ENCODE measurements at regions not wholly inside any gene's neighbourhood (a gene's known extent, or its start where the extent isn't known, plus 50 kb on each side); places are given as distances from the start of the nearest gene placed in this dataset.

DNA sequence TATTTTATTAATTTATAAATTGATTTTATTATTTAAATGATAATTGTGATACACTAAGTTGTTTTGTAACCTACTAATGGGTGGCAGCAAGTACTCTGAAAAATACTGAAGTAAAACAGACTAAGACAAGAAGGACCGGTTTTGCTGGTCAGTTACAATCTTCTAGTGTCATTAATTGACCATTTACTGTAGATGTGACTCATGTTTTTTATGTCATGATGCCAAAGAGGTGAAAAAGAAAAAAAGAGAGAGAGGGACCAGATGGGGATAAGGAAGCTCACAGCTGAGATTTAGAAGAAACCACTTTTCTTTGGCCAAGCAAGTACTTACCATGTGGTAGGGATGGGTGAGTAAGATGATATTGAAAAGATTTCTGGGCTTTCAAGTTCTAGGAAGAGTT is 955.8 kb upstream of the LRRTM1 start:
- H3K4me1 ChIP-seq (ENCODE audit: control insufficient read depth in 2 of 3, insufficient read depth in 2 of 3, low read depth in 1 of 3, low read length in 3 of 3), result no peaks in the 10 kb centered on the region
- H3K27ac ChIP-seq (ENCODE audit: low read depth in 2 of 2, low read length in 2 of 2), result no peak overlapping the region
- H3K9me3 ChIP-seq (ENCODE audit: control insufficient read depth in 2 of 3, insufficient read depth in 1 of 3, low read length in 3 of 3), result no peaks in the 10 kb centered on the region
- DNase-seq (no peak), FAIRE-seq (no peak)
- H3K9ac ChIP-seq (ENCODE audit: low read length in 3 of 3), result no peak overlapping the region
- TF ChIP-seq, protein P1, sequence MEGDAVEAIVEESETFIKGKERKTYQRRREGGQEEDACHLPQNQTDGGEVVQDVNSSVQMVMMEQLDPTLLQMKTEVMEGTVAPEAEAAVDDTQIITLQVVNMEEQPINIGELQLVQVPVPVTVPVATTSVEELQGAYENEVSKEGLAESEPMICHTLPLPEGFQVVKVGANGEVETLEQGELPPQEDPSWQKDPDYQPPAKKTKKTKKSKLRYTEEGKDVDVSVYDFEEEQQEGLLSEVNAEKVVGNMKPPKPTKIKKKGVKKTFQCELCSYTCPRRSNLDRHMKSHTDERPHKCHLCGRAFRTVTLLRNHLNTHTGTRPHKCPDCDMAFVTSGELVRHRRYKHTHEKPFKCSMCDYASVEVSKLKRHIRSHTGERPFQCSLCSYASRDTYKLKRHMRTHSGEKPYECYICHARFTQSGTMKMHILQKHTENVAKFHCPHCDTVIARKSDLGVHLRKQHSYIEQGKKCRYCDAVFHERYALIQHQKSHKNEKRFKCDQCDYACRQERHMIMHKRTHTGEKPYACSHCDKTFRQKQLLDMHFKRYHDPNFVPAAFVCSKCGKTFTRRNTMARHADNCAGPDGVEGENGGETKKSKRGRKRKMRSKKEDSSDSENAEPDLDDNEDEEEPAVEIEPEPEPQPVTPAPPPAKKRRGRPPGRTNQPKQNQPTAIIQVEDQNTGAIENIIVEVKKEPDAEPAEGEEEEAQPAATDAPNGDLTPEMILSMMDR (IDR thresholded peaks at IDR 0.05; ENCODE audit: borderline replicate concordance, extremely low read depth, insufficient read depth), result no peak
- intact Hi-C loops (cut with DNase I), result no loop called here
- H3K36me3 ChIP-seq (ENCODE audit: control insufficient read depth in 2 of 3, insufficient read depth in 3 of 3, low read length in 3 of 3), result no peaks in the 10 kb centered on the region
- no peak overlapping the region for H3K4me3 ChIP-seq (ENCODE audit: low read length in 3 of 3)
- H3K27me3 ChIP-seq (ENCODE audit: control insufficient read depth, insufficient read depth, low read length), result no peaks in the 10 kb centered on the region

DNA sequence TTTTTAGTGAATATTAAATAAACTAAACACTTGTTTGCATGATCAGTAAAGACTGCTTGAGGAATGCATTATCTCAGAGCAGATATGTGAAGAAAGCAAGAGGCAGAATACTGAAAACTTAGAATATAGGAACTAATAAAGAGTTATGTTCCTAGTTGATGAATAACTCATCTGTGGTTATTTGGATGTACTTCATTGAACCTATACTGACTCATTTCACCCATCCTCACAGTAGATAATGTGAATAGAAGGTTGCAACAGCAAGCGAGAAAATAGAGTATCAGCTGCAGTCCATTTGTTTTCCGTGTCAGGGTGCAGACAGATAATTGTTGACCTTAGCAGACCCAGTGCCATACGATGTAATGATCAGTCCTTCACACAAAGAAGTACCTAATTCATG is 945.7 kb upstream of the LRRTM1 start:
- intact Hi-C loops (cut with DNase I), result no loop called here
- no peaks in the 10 kb centered on the region for H3K4me1 ChIP-seq (ENCODE audit: control insufficient read depth in 2 of 3, insufficient read depth in 2 of 3, low read depth in 1 of 3, low read length in 3 of 3)
- no peaks in the 10 kb centered on the region for H3K36me3 ChIP-seq (ENCODE audit: control insufficient read depth in 2 of 3, insufficient read depth in 3 of 3, low read length in 3 of 3)
- H3K27me3 ChIP-seq (ENCODE audit: control insufficient read depth, insufficient read depth, low read length), result no peaks in the 10 kb centered on the region
- no peak overlapping the region for H3K9ac ChIP-seq (ENCODE audit: low read length in 3 of 3)
- H3K9me3 ChIP-seq (ENCODE audit: control insufficient read depth in 2 of 3, insufficient read depth in 1 of 3, low read length in 3 of 3), result no peaks in the 10 kb centered on the region
- H3K27ac ChIP-seq (ENCODE audit: low read depth in 2 of 2, low read length in 2 of 2), result no peak overlapping the region
- TF ChIP-seq, protein P1 (IDR thresholded peaks at IDR 0.05; ENCODE audit: borderline replicate concordance, extremely low read depth, insufficient read depth), result no peak
- no peak overlapping the region for H3K4me3 ChIP-seq (ENCODE audit: low read length in 3 of 3)
- FAIRE-seq, result no peak
- DNase-seq, result no peak

DNA sequence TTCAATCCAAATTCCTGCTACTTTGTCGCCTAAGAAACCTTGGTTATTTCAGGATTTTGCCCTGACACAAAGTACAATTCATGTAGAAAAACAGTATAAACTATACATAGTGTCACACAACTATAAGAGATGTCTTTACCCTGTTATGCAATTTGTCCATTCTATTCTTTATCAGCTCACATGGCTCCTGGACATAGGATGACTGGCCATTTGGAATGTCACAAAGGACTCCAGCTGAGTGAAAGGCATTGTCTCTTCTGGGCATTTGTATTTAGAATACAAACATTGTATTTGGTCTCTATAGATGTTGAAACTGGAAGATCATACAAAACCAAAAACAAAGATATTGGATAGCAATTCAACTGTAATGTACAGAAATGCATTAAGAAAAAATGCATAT is 944.6 kb upstream of the LRRTM1 start:
- Histone ChIP-seq H3K9me3 (ENCODE audit: control insufficient read depth in 2 of 3, insufficient read depth in 1 of 3, low read length in 3 of 3) (no peaks in the 10 kb centered on the region), H3K27me3 (ENCODE audit: control insufficient read depth, insufficient read depth, low read length) (no peaks in the 10 kb centered on the region), H3K27ac (ENCODE audit: low read depth in 2 of 2, low read length in 2 of 2) (no peak overlapping the region), H3K4me3 (ENCODE audit: low read length in 3 of 3) (no peak overlapping the region), H3K9ac (ENCODE audit: low read length in 3 of 3) (no peak overlapping the region), H3K36me3 (ENCODE audit: control insufficient read depth in 2 of 3, insufficient read depth in 3 of 3, low read length in 3 of 3) (no peaks in the 10 kb centered on the region), H3K4me1 (ENCODE audit: control insufficient read depth in 2 of 3, insufficient read depth in 2 of 3, low read depth in 1 of 3, low read length in 3 of 3) (no peaks in the 10 kb centered on the region)
- no peak for DNase-seq
- intact Hi-C loops (cut with DNase I), result no loop called here
- FAIRE-seq, result no peak
- TF ChIP-seq, protein P1 (IDR thresholded peaks at IDR 0.05; ENCODE audit: borderline replicate concordance, extremely low read depth, insufficient read depth), result no peak

DNA sequence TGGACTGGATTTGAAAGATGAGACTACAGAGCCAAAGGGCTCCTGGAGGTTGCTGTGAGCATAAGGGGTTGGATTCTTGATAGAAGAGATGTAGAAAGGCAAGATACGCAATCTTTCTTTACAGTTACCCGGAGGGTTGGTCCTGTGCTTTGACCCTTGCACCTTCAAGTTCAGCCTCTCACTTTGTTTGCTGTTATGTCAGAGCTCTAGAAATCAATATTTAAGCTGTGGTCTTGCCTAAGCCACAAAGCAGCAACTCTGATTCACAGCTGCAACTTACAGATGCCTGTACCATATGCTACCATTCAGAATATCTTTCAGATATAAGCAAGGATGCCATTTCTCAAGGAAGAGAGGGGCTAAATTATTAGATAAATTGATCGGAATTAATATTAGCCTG is 943.1 kb upstream of the LRRTM1 start:
- DNase-seq, result no peak
- H3K27me3 ChIP-seq (ENCODE audit: control insufficient read depth, insufficient read depth, low read length), result no peaks in the 10 kb centered on the region
- no peaks in the 10 kb centered on the region for H3K9me3 ChIP-seq (ENCODE audit: control insufficient read depth in 2 of 3, insufficient read depth in 1 of 3, low read length in 3 of 3)
- H3K27ac ChIP-seq (ENCODE audit: low read depth in 2 of 2, low read length in 2 of 2), result no peak overlapping the region
- H3K36me3 ChIP-seq (ENCODE audit: control insufficient read depth in 2 of 3, insufficient read depth in 3 of 3, low read length in 3 of 3), result no peaks in the 10 kb centered on the region
- intact Hi-C loops (cut with DNase I), result no loop called here
- TF ChIP-seq, protein P1 (IDR thresholded peaks at IDR 0.05; ENCODE audit: borderline replicate concordance, extremely low read depth, insufficient read depth), result no peak
- FAIRE-seq, result no peak
- no peak overlapping the region for H3K9ac ChIP-seq (ENCODE audit: low read length in 3 of 3)
- no peaks in the 10 kb centered on the region for H3K4me1 ChIP-seq (ENCODE audit: control insufficient read depth in 2 of 3, insufficient read depth in 2 of 3, low read depth in 1 of 3, low read length in 3 of 3)
- no peak overlapping the region for H3K4me3 ChIP-seq (ENCODE audit: low read length in 3 of 3)
